SK-N-SH treated with all-trans-retinoic acid at 6 μM for 48 hours (cell line): ENCODE measurements at regions not wholly inside any gene's neighbourhood (a gene's known extent, or its start where the extent isn't known, plus 50 kb on each side); places are given as distances from the start of the nearest gene placed in this dataset.

Source experiments
- ARNTL ChIP-seq: fragments of 450-650 bp; formaldehyde crosslinking; IDR thresholded peaks from 2 replicates; pipeline ENCODE4 v1.5.0; 2020; ENCODE audit warnings: low read depth, mild to moderate bottlenecking, moderate library complexity, borderline replicate concordance
- BACH2 ChIP-seq: fragments of 250-450 bp; sonication (Bioruptor Pico); IDR thresholded peaks from 2 replicates; pipeline ENCODE4 v1.9.0; 2021; ENCODE audit warnings: mild to moderate bottlenecking, borderline replicate concordance
- ESRRG ChIP-seq: fragments of 250-450 bp; sonication (Bioruptor Pico); IDR thresholded peaks from 2 replicates; pipeline ENCODE4 v1.6.1; 2021; ENCODE audit warnings: mild to moderate bottlenecking
- GLIS3 ChIP-seq: fragments of 250-450 bp; sonication (Bioruptor Pico); IDR thresholded peaks from 2 replicates; pipeline ENCODE4 v1.5.0; 2020; ENCODE audit warnings: mild to moderate bottlenecking, moderate library complexity
- ISL1 ChIP-seq: fragments of 250-450 bp; sonication (Bioruptor Pico); IDR thresholded peaks from 2 replicates; pipeline ENCODE4 v2.1.2; 2022; ENCODE audit warnings: mild to moderate bottlenecking, moderate library complexity
- PATZ1 ChIP-seq: fragments of 250-450 bp; sonication (Bioruptor Pico); IDR thresholded peaks from 2 replicates; pipeline ENCODE4 v1.8.0; 2020; ENCODE audit warnings: mild to moderate bottlenecking, moderate library complexity, borderline replicate concordance
- RARB ChIP-seq: fragments of 250-450 bp; sonication (Bioruptor Pico); IDR thresholded peaks from 2 replicates; pipeline ENCODE4 v1.8.0; 2021; ENCODE audit warnings: mild to moderate bottlenecking, moderate library complexity
- TOX ChIP-seq: fragments of 250-450 bp; sonication (Bioruptor Pico); IDR thresholded peaks from 2 replicates; pipeline ENCODE4 v1.8.0; 2021; ENCODE audit warnings: mild to moderate bottlenecking, moderate library complexity, borderline replicate concordance
- ZNF70 ChIP-seq: fragments of 450-650 bp; formaldehyde crosslinking; IDR thresholded peaks from 2 replicates; pipeline ENCODE4 v1.5.0; 2020; ENCODE audit warnings: mild to moderate bottlenecking, moderate library complexity

GRCh38 chr3:197435426-197435825, 120.3 kb downstream of the BDH1 start:
- TF ChIP-seq GLIS3: no peak
- no peak for TF ChIP-seq ISL1 (CRISPR knock-in tag)
- TF ChIP-seq ESRRG (CRISPR knock-in tag): no peak
- no peak for TF ChIP-seq ZNF70 (CRISPR knock-in tag)
- TF ChIP-seq PATZ1: no peak
- no peak for TF ChIP-seq RARB (CRISPR knock-in tag)
- no peak for TF ChIP-seq TOX
- TF ChIP-seq BACH2 (CRISPR knock-in tag): no peak
- no peak for TF ChIP-seq ARNTL
